ENCODE measurements at regions not wholly inside any gene's neighbourhood (a gene's known extent, or its start where the extent isn't known, plus 50 kb on each side); places are given as distances from the start of the nearest gene placed in this dataset.

DNA sequence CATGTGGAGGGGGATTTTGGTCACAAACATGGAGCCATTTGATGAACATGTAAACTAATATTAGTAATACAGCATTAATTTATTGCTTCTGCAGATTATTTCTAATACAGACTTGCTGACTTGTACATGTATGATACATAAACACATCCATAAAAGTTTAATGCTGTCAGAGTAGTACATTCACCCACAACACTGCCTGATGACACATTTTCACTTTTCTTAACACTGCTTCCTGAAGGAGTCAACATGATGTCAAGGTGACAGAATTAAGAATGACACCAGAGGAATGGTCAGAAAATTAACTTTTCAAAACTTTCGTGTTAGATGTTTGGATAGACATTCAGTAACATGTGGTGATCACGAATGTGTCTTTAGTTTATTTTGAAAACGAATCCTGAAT lies 199.4 kb downstream of the SATB1 start:
- Histone ChIP-seq H2BK12ac (ENCODE audit: low read depth, low read length) (no peak overlapping the region), H3K23me2 (ENCODE audit: low read depth, low read length) (no peaks in the 10 kb centered on the region), H4K8ac (ENCODE audit: extremely low read depth, insufficient read depth, low read length) (no peak overlapping the region), H3K14ac (ENCODE audit: insufficient read length) (no peak overlapping the region), H3K27me3 (replicated peaks in 1 of 4; ENCODE audit: control insufficient read depth in 3 of 4, extremely low read depth in 1 of 4, insufficient read depth in 3 of 4, low read length in 3 of 4) (no peaks in the 10 kb centered on the region), H3K4me2 (ENCODE audit: insufficient read depth in 1 of 2, low read depth in 2 of 2, low read length in 2 of 2) (no peak overlapping the region), H2BK15ac (ENCODE audit: low read length) (no peak overlapping the region), H3K9ac (replicated peaks in 1 of 4; ENCODE audit: extremely low read depth in 1 of 4, low read depth in 3 of 4, low read length in 3 of 4) (no peak overlapping the region), H3K4ac (replicated peaks; ENCODE audit: insufficient read length, low read depth, low read length) (no peak overlapping the region), H3K4me3 (ENCODE audit: extremely low read depth in 1 of 4, insufficient read depth in 2 of 4, low read depth in 3 of 4, low read length in 4 of 4) (no peak overlapping the region), H3K79me2 (ENCODE audit: control insufficient read depth in 1 of 2, insufficient read depth in 2 of 2, low read length in 2 of 2) (no peaks in the 10 kb centered on the region), H3K79me1 (ENCODE audit: low read depth, low read length) (no peaks in the 10 kb centered on the region), H3K36me3 (ENCODE audit: control insufficient read depth in 2 of 4, insufficient read depth in 4 of 4, low read length in 3 of 4) (no peaks in the 10 kb centered on the region), H2AFZ (ENCODE audit: low read length) (no peak overlapping the region), H3K56ac (replicated peaks; ENCODE audit: insufficient read length, low read depth, low read length) (no peak overlapping the region), H3K18ac (ENCODE audit: extremely low read depth, low read length) (no peak overlapping the region), H4K20me1 (replicated peaks in 1 of 2; ENCODE audit: control insufficient read depth in 1 of 2, insufficient read depth in 2 of 2, low read length in 2 of 2) (no peaks in the 10 kb centered on the region), H3K27ac (ENCODE audit: low read depth, low read length) (no peak overlapping the region), H2BK120ac (replicated peaks; ENCODE audit: low read depth, low read length) (no peak overlapping the region), H4K91ac (replicated peaks; ENCODE audit: insufficient read length, low read length) (no peak overlapping the region), H4K5ac (ENCODE audit: insufficient read length, low read depth, low read length) (no peak overlapping the region), H2AK5ac (ENCODE audit: low read depth, low read length) (no peak overlapping the region), H2BK5ac (ENCODE audit: low read depth, low read length) (no peak overlapping the region), H3K4me1 (replicated peaks in 1 of 4; ENCODE audit: control insufficient read depth in 3 of 4, insufficient read depth in 4 of 4, low read length in 3 of 4) (no peaks in the 10 kb centered on the region; a peak in 1 of 7 replicates), H2BK20ac (ENCODE audit: low read length) (no peak overlapping the region), H3K23ac (ENCODE audit: insufficient read length) (no peak overlapping the region), H3K9me3 (ENCODE audit: insufficient read depth in 2 of 2, low read depth in 1 of 2, low read length in 1 of 2) (no peaks in the 10 kb centered on the region)
- DNase-seq (ENCODE audit: low read depth in 1 of 2, low spot score in 2 of 2): no peak
- 93% methylated on average over 3 of the region's 3 CpGs; no CpG with 5 or more reads in 1 of the 2 experiments for WGBS, 2 experiments (ENCODE audit: extremely low coverage in 1 of 2, insufficient coverage in 1 of 2, insufficient read length in 1 of 2, insufficient replicate concordance in 2 of 2, low coverage in 1 of 2, low lambda C conversion rate in 2 of 2, missing lambda C conversion rate in 1 of 2)
- POLR2A ChIA-PET (ENCODE audit: partially characterized antibody): interaction anchor here (0.7 to 1.0 kb wide), 2 partner anchors 11 to 18 kb away, joined by 3 read pairs; no protein-coding TSS in a partner anchor
- CTCF ChIA-PET (ENCODE audit: partially characterized antibody): interaction anchor here (2.1 kb wide), 2 partner anchors 10 to 331 kb away, joined by 6 to 10 read pairs; no protein-coding TSS in a partner anchor
- FAIRE-seq: no peak
- no peak for TF ChIP-seq CBX8 (IDR thresholded peaks at IDR 0.05; ENCODE audit: borderline replicate concordance, low read depth, low read length)
- TF ChIP-seq CTCF (IDR thresholded peaks at IDR 0.05; ENCODE audit: control extremely low read depth in 1 of 3, insufficient read depth in 1 of 3, low read depth in 1 of 3, low read length in 3 of 3): no peak
- no peak for TF ChIP-seq CTBP2 (IDR thresholded peaks at IDR 0.05; ENCODE audit: borderline replicate concordance, insufficient read depth, insufficient read length, low read length)
- no peak for TF ChIP-seq SIRT6 (IDR thresholded peaks at IDR 0.05; ENCODE audit: low read length)
- TF ChIP-seq EP300 (IDR thresholded peaks at IDR 0.05; ENCODE audit: borderline replicate concordance in 1 of 2, low read depth in 2 of 2, low read length in 2 of 2): no peak
- TF ChIP-seq FOSL1 (IDR thresholded peaks at IDR 0.05; ENCODE audit: insufficient read depth, low read depth, low read length): no peak
- TF ChIP-seq SP2 (IDR thresholded peaks at IDR 0.05; ENCODE audit: low read length): no peak
- no peak for TF ChIP-seq TEAD4 (IDR thresholded peaks at IDR 0.05; ENCODE audit: low read depth, low read length)
- no peak for TF ChIP-seq PHF8 (conservative IDR thresholded peaks at IDR 0.05; ENCODE audit: low read depth, low read length)
- no peak for TF ChIP-seq NANOG (IDR thresholded peaks at IDR 0.05; ENCODE audit: insufficient read depth, low read depth, low read length, poor library complexity, severe bottlenecking)
- TF ChIP-seq KDM1A (IDR thresholded peaks at IDR 0.05; ENCODE audit: borderline replicate concordance, low read length): no peak
- no peak for TF ChIP-seq JUND (IDR thresholded peaks at IDR 0.05; ENCODE audit: low read length)

Measured in H1 (cell line).